Suprapubic skin (tissue), 4 donors: ENCODE measurements at regions not wholly inside any gene's neighbourhood (a gene's known extent, or its start where the extent isn't known, plus 50 kb on each side); places are given as distances from the start of the nearest gene placed in this dataset.
"Not testable (repeated sequence)": the region's sequence is repeated elsewhere in the genome, so short reads cannot be mapped to it uniquely, and the experiment has no call there.

Experiments used
- EP300 ChIP-seq: sonication (generic); formaldehyde crosslinking; IDR thresholded peaks from one replicate; pipeline ENCODE4 v1.6.1; 2017; ENCODE audit warnings: antibody characterized with exemption
- POLR2AphosphoS5 ChIP-seq, 3 donors: sonication (generic); formaldehyde crosslinking; IDR thresholded peaks; one replicate each; pipeline ENCODE4 v1.6.1; 2017; ENCODE audit warnings: antibody characterized with exemption in 3 of 3
- TF ChIP-seq, protein P1 (sequence below), 2 donors: fragments of 200-600 bp in 1 of 2; fragments of 450-650 bp in 1 of 2; sonication (generic) in 1 of 2; IDR thresholded peaks; one replicate each; pipeline ENCODE4 v1.5.1; 2016 to 2019; ENCODE audit warnings: antibody characterized with exemption in 2 of 2, mild to moderate bottlenecking in 1 of 2, moderate library complexity in 1 of 2

DNA sequence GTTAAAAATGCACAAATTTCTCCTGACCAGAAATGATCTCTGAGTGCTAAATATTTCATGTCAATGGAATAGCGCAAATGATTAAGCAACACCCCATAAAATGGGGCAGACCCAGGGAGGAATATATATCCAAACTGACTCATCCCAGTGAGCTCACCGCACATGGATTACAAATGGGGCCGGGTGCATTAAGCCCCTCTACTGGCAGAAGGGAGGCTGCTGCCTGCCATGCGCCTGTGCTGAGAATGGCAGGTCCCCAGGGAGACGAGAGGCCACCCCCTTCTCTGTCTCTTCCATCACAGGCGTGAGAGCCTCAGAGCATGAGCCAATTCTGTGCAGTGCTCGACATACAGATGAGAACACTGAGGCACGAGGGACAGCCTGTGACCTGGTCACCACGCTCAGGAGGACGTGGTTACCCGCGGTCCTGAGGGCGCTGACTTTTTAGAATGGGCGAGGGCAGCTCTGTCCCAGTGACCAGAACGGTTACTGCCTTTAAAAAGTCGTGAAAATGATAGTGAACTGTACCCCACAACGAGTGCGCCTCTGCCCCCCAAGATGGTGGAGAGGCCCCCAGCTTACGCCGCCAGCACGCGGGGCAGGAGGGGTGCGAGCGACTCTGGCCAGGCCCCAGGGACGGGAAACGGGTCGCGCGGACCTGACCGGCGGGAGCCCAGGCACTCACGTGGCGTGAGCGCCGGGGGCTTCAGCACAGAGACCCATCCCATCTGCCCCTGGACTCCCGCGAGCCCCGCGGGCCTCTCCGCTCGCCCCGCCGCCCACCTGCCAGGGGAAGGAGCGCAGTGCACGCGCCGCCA lies 130.2 kb upstream of the ALDH3B2 start:
- not testable (repeated sequence) for TF ChIP-seq EP300; POLR2AphosphoS5 (IDR thresholded peaks at IDR 0.05)
- TF ChIP-seq, protein P1, sequence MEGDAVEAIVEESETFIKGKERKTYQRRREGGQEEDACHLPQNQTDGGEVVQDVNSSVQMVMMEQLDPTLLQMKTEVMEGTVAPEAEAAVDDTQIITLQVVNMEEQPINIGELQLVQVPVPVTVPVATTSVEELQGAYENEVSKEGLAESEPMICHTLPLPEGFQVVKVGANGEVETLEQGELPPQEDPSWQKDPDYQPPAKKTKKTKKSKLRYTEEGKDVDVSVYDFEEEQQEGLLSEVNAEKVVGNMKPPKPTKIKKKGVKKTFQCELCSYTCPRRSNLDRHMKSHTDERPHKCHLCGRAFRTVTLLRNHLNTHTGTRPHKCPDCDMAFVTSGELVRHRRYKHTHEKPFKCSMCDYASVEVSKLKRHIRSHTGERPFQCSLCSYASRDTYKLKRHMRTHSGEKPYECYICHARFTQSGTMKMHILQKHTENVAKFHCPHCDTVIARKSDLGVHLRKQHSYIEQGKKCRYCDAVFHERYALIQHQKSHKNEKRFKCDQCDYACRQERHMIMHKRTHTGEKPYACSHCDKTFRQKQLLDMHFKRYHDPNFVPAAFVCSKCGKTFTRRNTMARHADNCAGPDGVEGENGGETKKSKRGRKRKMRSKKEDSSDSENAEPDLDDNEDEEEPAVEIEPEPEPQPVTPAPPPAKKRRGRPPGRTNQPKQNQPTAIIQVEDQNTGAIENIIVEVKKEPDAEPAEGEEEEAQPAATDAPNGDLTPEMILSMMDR (IDR thresholded peaks at IDR 0.05) = not testable (repeated sequence)
